WI38 (cell line): ENCODE measurements at regions not wholly inside any gene's neighbourhood (a gene's known extent, or its start where the extent isn't known, plus 50 kb on each side); places are given as distances from the start of the nearest gene placed in this dataset.

ENCODE experiments used
- H3K4me3 ChIP-seq: 2 replicates; pipeline ENCODE4 v1.5.1; 2011; ENCODE audit warnings: low read depth, mild to moderate bottlenecking, control low read depth, low read length
- TF ChIP-seq, protein P1 (sequence below): IDR thresholded peaks from 2 replicates; pipeline ENCODE4 v1.5.1; 2012; ENCODE audit warnings: low read depth, mild to moderate bottlenecking, control low read depth, low read length

GRCh38 chr4:65960751-65961150 is 290.5 kb upstream of the EPHA5 start:
- no peak overlapping the region for H3K4me3 ChIP-seq
- TF ChIP-seq, protein P1, sequence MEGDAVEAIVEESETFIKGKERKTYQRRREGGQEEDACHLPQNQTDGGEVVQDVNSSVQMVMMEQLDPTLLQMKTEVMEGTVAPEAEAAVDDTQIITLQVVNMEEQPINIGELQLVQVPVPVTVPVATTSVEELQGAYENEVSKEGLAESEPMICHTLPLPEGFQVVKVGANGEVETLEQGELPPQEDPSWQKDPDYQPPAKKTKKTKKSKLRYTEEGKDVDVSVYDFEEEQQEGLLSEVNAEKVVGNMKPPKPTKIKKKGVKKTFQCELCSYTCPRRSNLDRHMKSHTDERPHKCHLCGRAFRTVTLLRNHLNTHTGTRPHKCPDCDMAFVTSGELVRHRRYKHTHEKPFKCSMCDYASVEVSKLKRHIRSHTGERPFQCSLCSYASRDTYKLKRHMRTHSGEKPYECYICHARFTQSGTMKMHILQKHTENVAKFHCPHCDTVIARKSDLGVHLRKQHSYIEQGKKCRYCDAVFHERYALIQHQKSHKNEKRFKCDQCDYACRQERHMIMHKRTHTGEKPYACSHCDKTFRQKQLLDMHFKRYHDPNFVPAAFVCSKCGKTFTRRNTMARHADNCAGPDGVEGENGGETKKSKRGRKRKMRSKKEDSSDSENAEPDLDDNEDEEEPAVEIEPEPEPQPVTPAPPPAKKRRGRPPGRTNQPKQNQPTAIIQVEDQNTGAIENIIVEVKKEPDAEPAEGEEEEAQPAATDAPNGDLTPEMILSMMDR: no peak

- no peak overlapping the region for H3K4me3 ChIP-seq
- TF ChIP-seq, protein P1: no peak
These were observed 284.1 kb upstream of the EPHA5 start for GRCh38 chr4:65954416-65954815.

DNA sequence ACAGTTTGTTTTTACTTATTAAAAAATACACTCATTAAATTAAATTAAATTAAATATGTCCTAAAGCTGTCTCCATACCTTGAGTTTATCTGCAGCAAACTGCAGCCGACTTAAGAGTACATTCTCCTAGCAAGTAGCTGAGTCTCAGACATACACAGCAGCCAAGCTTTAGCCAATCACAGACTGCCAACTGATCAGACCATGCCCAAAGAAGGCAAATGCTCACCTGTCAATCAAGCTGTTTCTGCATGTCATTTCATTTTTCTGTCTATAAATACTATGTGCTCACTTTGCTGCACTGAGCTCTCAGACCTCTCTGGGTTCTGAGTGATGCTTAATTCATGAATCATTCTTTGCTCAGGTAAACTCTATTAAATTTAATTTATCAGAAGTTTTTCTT is 280.9 kb upstream of the EPHA5 start:
- no peak overlapping the region for H3K4me3 ChIP-seq
- TF ChIP-seq, protein P1: no peak

GRCh38 chr4:65943076-65943475 is 272.8 kb upstream of the EPHA5 start:
- TF ChIP-seq, protein P1: no peak
- no peak overlapping the region for H3K4me3 ChIP-seq

DNA sequence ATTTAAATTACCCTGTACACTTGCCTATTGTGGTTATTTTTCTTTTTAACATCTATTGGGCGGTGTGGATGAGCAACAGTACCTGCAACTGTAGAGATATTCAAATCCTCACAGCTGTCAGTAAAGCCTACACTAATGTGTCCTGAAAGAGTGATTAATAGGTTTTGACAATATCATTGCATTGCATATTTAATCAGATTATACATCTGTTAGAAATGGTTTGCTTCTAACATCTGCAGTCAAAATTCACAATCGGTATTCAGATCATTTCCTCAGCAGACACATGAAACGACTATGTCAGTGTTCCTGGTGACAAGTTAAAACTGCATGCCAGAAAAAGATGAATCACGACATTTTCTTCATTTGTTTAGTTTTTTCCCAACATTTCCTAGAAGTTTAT is 254.6 kb upstream of the EPHA5 start:
- TF ChIP-seq, protein P1: no peak
- H3K4me3 ChIP-seq: no peak overlapping the region

DNA sequence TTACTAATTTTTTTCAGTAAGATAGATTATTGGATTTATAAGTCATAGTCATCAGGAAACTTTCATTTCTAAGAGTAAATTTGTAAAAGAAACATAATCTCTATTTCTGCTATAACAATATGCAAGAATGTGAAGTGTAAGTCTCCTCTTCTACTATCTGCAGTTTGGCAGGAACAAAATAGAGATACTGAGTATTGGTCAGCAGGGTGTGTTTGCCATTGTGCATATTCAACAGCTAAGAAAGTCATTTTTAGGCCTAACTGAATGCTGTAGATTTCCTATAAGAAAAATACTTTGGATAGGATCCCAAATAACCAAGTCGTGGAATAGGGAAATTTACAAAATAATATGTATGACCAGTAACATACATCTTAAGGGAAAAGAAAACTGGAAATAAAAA is 253.3 kb upstream of the EPHA5 start:
- no peak overlapping the region for H3K4me3 ChIP-seq
- TF ChIP-seq, protein P1: no peak

- H3K4me3 ChIP-seq: no peak overlapping the region
- TF ChIP-seq, protein P1: no peak
These were observed 250.9 kb upstream of the EPHA5 start for GRCh38 chr4:65921180-65921579.
